GM18511 (cell line): ENCODE measurements at regions not wholly inside any gene's neighbourhood (a gene's known extent, or its start where the extent isn't known, plus 50 kb on each side); places are given as distances from the start of the nearest gene placed in this dataset.
A peak's percentile ranks its signal among the peaks of the same experiment; 100 is the strongest.

Experiments
- ATAC-seq: cut with Tn5 transposase; IDR thresholded peaks from one replicate; pipeline ENCODE4 v1.9.1; 2021; ENCODE audit warnings: mild to moderate bottlenecking, moderate library complexity; ENCODE audit not compliant: unreplicated experiment

- no peak for ATAC-seq
These were observed 289.8 kb downstream of the GRIN2B start for GRCh38 chr12:13691598-13691997.

GRCh38 chr12:13687633-13688032 lies 293.8 kb downstream of the GRIN2B start:
- ATAC-seq = no peak

- no peak for ATAC-seq
These were observed 295.1 kb downstream of the GRIN2B start for GRCh38 chr12:13686260-13686659.

GRCh38 chr12:13680916-13681315 lies 300.5 kb downstream of the GRIN2B start:
- ATAC-seq = no peak

GRCh38 chr12:13676880-13677279 lies 304.5 kb downstream of the GRIN2B start:
- ATAC-seq = no peak

- ATAC-seq = no peak
These were observed 311.0 kb downstream of the GRIN2B start for GRCh38 chr12:13670285-13670866.

GRCh38 chr12:13668880-13669279 lies 312.5 kb downstream of the GRIN2B start:
- ATAC-seq = no peak

GRCh38 chr12:13666806-13667205 lies 314.6 kb downstream of the GRIN2B start:
- ATAC-seq = no peak

GRCh38 chr12:13661005-13661887 lies 320.2 kb downstream of the GRIN2B start:
- peak; percentile 69 for ATAC-seq

GRCh38 chr12:13654456-13654855 lies 326.9 kb downstream of the GRIN2B start:
- ATAC-seq = no peak

GRCh38 chr12:13652105-13652504 lies 329.3 kb downstream of the GRIN2B start:
- no peak for ATAC-seq

GRCh38 chr12:13635709-13636108 lies 345.7 kb downstream of the GRIN2B start:
- no peak for ATAC-seq

- no peak for ATAC-seq
These were observed 349.5 kb downstream of the GRIN2B start for GRCh38 chr12:13631873-13632272.

- ATAC-seq = no peak
These were observed 351.0 kb downstream of the GRIN2B start for GRCh38 chr12:13630354-13630753.

- no peak for ATAC-seq
These were observed 353.3 kb downstream of the GRIN2B start for GRCh38 chr12:13628067-13628466.

- ATAC-seq = no peak
These were observed 353.9 kb downstream of the GRIN2B start for GRCh38 chr12:13627536-13627935.

- ATAC-seq = no peak
These were observed 368.1 kb downstream of the GRIN2B start for GRCh38 chr12:13613297-13613696.

GRCh38 chr12:13609894-13610679 lies 371.3 kb downstream of the GRIN2B start:
- no peak for ATAC-seq

- no peak for ATAC-seq
These were observed 375.1 kb downstream of the GRIN2B start for GRCh38 chr12:13606290-13606689.

- no peak for ATAC-seq
These were observed 377.4 kb downstream of the GRIN2B start for GRCh38 chr12:13603953-13604352.

GRCh38 chr12:13602172-13602571 lies 379.2 kb downstream of the GRIN2B start:
- ATAC-seq = no peak

- no peak for ATAC-seq
These were observed 382.2 kb downstream of the GRIN2B start for GRCh38 chr12:13599176-13599575.
